ENCODE measurements at regions not wholly inside any gene's neighbourhood (a gene's known extent, or its start where the extent isn't known, plus 50 kb on each side); places are given as distances from the start of the nearest gene placed in this dataset.

DNA sequence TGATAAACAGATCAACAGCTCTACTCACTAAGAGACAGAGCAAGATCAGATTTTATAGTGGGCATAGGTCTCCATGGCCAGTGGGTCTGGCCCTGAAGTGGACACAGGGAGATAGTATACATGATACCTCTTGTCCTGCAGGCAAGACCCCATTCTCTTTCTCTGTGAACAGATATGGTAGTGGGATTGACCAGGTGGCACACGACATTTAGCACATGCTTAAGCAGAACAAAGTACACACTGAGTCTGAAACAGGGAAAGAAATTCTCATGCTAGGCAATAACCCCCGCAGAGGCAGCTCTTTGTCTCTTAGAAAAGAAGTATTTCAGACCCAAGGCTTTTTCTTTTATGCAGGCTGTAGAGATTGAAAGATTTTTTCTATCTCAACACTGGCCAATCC is 1331.2 kb downstream of the FSCB start (continued):
- no peak for TF ChIP-seq KDM1A (IDR thresholded peaks at IDR 0.05; ENCODE audit: low read depth)

DNA sequence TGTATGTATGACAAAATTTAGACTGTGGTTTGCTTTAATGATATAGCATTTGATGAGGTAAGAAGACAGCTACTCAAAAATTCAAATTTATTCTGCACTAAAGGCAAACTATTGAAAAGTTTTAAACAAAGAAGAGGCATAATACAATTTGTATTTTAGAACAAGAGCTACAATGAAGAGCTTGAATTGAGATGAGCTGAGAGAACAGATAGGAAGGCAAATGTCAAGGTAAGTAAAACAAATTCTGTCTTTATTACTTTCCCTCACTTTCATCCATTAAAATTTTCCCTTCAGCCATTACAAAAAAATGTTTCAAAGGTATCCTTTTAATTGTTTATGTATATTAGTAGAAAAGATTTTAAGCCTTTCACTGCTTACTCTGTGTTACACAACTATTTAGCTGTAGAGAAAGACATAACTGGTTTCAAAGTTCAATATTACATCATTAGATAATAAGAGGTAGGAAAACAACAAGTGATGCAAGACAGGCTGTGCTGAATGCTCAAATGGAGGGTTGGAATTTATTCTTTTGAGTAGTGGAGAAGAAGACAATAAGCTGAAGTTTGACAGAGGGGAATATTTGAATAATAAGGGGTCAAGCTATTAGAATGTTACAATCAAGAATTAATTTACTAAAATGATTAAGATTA is 1334.1 kb downstream of the FSCB start:
- CTCF ChIA-PET: no interaction called here
- Histone ChIP-seq H3K9me3 (no peaks in the 10 kb centered on the region), H3K4me1 (peaks cover 6% of the 10 kb centered on the region; the same call in 1 of the 3 replicates), H3K4me3 (no peak overlapping the region), H3K4me2 (peak overlapping the region; percentile 29), H3K27ac (no peak overlapping the region)
- TF ChIP-seq CHD4 (IDR thresholded peaks at IDR 0.05; ENCODE audit: borderline replicate concordance): no peak
- TF ChIP-seq CEBPB (IDR thresholded peaks at IDR 0.05): peak; percentile 24 to 41; a peak in 2 of 4 replicates
- no peak for TF ChIP-seq ZSCAN20 (CRISPR knock-in tag; IDR thresholded peaks at IDR 0.05)
- TF ChIP-seq, protein P1, sequence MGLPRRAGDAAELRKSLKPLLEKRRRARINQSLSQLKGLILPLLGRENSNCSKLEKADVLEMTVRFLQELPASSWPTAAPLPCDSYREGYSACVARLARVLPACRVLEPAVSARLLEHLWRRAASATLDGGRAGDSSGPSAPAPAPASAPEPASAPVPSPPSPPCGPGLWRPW (IDR thresholded peaks at IDR 0.05): no peak
- TF ChIP-seq EHMT2 (IDR thresholded peaks at IDR 0.05; ENCODE audit: low read depth): no peak
- TF ChIP-seq SREBF2 (IDR thresholded peaks at IDR 0.05): no peak
- TF ChIP-seq TFCP2L1 (CRISPR knock-in tag; IDR thresholded peaks at IDR 0.05): no peak
- POLR2A ChIA-PET: no interaction called here
- DNase-seq (ENCODE audit: low read depth in 1 of 2, low spot score in 1 of 2) (peak in 1 of 2 experiments; percentile 4), ATAC-seq (no peak), FAIRE-seq (no peak)

DNA sequence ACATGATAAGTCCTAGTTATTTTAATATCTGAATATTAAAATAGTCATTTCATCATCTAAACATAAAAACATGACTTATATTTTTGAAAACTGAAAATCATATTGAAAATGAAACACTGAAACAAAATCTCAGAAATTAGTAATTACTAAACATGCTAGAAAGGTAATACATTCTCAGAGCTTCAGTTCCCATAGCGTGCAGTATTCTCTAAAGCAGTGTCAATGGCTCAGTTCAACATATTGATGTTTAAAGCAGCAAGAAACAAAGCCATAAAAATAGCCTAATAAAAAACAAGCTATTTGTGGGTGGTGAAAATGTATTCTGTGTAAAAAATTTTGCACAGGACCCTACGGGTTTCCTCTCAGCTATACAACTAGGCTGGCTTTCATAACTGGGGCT is 1337.4 kb downstream of the FSCB start:
- H3K9me3 ChIP-seq: no peaks in the 10 kb centered on the region
- TF ChIP-seq RFX5 (IDR thresholded peaks at IDR 0.05) (no peak), POLR2A (IDR thresholded peaks at IDR 0.05; ENCODE audit: low read length) (no peak), ZFP36 (IDR thresholded peaks at IDR 0.05; ENCODE audit: borderline replicate concordance, partially characterized antibody) (no peak), CBX8 (IDR thresholded peaks at IDR 0.05) (no peak), FOSB (CRISPR knock-in tag; IDR thresholded peaks at IDR 0.05) (no peak), RARB (CRISPR knock-in tag; IDR thresholded peaks at IDR 0.05) (no peak), RNF2 (IDR thresholded peaks at IDR 0.05; ENCODE audit: borderline replicate concordance, low read depth) (no peak), RAD21 (conservative IDR thresholded peaks at IDR 0.05 in 1 of 2, IDR thresholded peaks at IDR 0.05 in 1 of 2) (no peak)
- TF ChIP-seq, protein P2, sequence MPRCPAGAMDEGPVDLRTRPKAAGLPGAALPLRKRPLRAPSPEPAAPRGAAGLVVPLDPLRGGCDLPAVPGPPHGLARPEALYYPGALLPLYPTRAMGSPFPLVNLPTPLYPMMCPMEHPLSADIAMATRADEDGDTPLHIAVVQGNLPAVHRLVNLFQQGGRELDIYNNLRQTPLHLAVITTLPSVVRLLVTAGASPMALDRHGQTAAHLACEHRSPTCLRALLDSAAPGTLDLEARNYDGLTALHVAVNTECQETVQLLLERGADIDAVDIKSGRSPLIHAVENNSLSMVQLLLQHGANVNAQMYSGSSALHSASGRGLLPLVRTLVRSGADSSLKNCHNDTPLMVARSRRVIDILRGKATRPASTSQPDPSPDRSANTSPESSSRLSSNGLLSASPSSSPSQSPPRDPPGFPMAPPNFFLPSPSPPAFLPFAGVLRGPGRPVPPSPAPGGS (IDR thresholded peaks at IDR 0.05): no peak
- TF ChIP-seq, protein P3, sequence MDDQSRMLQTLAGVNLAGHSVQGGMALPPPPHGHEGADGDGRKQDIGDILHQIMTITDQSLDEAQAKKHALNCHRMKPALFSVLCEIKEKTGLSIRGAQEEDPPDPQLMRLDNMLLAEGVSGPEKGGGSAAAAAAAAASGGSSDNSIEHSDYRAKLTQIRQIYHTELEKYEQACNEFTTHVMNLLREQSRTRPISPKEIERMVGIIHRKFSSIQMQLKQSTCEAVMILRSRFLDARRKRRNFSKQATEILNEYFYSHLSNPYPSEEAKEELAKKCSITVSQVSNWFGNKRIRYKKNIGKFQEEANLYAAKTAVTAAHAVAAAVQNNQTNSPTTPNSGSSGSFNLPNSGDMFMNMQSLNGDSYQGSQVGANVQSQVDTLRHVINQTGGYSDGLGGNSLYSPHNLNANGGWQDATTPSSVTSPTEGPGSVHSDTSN (IDR thresholded peaks at IDR 0.05): no peak
- TF ChIP-seq, protein P4, sequence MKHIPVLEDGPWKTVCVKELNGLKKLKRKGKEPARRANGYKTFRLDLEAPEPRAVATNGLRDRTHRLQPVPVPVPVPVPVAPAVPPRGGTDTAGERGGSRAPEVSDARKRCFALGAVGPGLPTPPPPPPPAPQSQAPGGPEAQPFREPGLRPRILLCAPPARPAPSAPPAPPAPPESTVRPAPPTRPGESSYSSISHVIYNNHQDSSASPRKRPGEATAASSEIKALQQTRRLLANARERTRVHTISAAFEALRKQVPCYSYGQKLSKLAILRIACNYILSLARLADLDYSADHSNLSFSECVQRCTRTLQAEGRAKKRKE (CRISPR knock-in tag; IDR thresholded peaks at IDR 0.05; ENCODE audit: low read depth): no peak
- TF ChIP-seq, protein P5, sequence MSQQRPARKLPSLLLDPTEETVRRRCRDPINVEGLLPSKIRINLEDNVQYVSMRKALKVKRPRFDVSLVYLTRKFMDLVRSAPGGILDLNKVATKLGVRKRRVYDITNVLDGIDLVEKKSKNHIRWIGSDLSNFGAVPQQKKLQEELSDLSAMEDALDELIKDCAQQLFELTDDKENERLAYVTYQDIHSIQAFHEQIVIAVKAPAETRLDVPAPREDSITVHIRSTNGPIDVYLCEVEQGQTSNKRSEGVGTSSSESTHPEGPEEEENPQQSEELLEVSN (IDR thresholded peaks at IDR 0.05; ENCODE audit: borderline replicate concordance, low read depth): no peak
- no peak overlapping the region for H3K27ac ChIP-seq
- CTCF ChIA-PET: no interaction called here
- no peak overlapping the region for H3K4me3 ChIP-seq
- no peak for FAIRE-seq
- H3K4me2 ChIP-seq: no peak overlapping the region
- POLR2A ChIA-PET: no interaction called here
- DNase-seq (ENCODE audit: low read depth in 1 of 2, low spot score in 1 of 2): no peak
- peaks cover 12% of the 10 kb centered on the region; the same call in 1 of the 3 replicates for H3K4me1 ChIP-seq
- WGBS (ENCODE audit: missing lambda C conversion rate): 59% methylated on average over 2 of the region's 2 CpGs
- ATAC-seq: no peak
